Suppressor macrophage treated with lipopolysaccharide for 4 hours (primary cell): ENCODE measurements at regions not wholly inside any gene's neighbourhood (a gene's known extent, or its start where the extent isn't known, plus 50 kb on each side); places are given as distances from the start of the nearest gene placed in this dataset.
A peak's percentile ranks its signal among the peaks of the same experiment; 100 is the strongest.
"Not testable (repeated sequence)": the region's sequence is repeated elsewhere in the genome, so short reads cannot be mapped to it uniquely, and the experiment has no call there.

ENCODE experiments used
- DNase-seq: peaks from one replicate; pipeline ENCODE4 v3.0.0-alpha.2; 2020

DNA sequence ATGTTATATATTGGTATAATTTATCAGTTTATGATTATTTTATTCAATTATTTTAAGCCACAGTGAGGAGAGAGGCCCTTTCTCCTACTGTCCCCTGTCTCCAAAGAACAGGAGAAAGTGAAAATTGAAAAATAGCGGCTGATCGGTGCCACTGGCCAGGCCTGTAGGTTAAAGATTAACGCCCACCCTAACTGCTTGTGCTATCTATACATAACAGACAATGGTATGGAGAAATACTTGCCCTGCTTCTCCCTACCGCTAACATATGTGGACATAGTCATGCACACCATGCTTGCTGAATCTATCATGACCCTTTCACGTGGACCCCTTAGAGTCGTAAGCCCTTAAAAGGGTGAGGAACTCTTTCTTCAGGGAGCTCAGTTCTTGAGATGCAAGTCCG lies 67.5 kb downstream of the EIF1AY start:
- DNase-seq = no peak

DNA sequence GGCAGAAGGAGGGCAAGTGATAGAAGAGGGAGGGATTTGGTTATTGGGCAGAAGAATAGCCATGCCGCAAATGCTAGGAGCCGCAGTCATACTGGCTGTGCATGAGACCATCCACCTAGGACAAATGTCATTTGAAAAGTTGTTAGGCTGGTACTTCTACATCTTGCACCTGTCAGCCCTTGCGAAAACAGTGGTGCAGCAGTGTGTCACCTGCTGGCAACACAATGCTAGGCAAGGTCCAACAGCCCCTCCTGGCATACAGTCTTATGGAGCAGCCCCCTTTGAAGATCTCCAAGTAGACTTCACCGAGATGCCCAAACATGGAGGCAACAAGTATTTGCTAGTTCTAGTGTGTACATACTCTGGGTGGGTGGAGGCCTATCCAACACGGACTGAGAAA lies 72.7 kb downstream of the EIF1AY start:
- DNase-seq = no peak

DNA sequence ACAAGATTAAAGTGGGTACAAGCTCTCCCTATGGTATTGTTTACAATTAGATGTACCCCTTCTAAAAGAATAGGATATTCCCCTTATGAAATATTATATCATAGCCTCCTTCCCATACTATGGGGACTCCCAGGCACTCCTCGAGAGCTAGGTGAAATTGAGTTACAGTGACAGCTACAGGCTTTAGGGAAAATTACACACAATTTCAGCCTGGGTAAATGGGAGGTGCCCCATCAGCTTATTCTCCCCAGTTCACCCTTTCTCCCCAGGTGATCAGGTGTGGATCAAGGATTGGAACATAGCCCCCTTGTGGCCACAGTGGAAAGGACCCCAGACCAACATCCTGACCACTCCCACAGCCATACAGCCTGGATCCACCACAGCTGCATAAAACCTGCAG lies 73.3 kb downstream of the EIF1AY start:
- not testable (repeated sequence) for DNase-seq

DNA sequence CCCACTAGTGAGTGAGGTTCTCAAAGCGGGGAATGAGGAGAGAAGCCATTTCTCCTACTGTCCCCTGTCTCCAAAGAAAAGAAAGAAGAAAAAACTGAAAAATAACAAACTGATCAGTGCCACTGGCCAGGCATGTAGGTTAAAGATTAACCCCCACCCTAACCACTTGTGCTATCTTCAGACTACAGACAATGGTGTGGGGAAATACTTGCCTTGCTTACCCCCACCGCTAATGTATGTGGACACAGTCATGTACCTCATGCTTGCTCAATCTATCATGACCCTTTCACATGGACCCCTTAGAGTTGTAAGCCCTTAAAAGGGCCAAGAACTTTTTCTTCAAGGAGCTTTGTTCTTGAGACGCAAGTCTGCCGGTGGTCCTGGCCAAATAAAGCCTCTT lies 75.9 kb downstream of the EIF1AY start:
- DNase-seq = no peak

DNA sequence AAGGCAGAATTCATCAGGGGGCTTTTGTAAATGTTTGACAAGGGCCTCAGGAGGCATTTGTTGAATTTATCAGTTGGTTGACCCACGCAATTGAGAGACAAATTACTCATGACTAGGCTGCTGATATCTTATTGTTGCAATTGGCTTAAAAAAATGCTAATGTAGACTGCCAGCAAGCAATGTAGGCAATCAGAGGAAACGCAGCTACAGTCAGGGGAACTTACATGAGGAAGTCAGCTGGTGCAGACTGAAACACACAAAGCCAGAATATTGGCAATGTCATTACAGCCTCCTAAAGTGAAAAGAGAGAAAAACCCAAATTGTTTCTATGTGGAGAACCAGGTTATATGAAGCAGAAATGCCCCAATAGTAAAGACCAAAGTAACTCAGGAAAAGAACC lies 83.9 kb downstream of the EIF1AY start:
- DNase-seq = peak; percentile 14

DNA sequence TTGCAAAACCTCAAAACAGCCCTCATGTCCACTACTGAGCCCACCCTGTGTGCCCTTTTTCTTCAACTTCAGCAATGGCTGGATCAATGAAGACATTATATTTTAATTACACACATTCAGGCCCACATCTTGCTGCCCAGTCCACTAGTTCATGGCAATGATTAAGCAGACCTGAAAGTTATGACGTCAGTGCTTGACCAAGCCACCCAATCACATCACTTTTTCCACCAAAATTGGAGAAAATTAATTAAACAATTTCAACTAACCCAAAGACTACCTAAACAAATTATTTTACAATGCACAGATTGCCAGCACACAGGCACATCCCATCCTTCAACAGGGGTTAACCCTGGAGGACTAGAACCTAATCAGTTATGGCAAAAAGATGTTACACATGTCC lies 86.6 kb downstream of the EIF1AY start:
- DNase-seq = no peak

GRCh38 chrY:20664196-20664595 lies 88.6 kb downstream of the EIF1AY start:
- DNase-seq = no peak

DNA sequence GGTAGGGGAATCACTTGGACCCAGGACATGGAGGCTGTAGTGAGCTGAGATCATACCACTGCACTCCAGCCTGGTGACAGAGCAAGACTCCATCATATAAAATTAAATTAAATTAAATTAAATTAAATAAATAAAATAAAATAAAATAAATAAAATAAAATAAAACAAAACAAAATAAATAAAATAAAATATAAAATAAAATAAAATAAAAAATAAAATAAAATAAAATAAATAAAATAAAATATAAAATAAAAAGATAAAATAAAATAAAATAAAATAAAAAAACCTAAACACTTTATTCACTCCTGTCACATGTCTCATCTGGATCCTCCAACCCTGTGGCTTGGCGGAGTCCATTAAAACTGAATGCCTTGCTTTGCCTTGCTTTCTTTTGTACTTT lies 89.8 kb downstream of the EIF1AY start:
- DNase-seq = not testable (repeated sequence)

DNA sequence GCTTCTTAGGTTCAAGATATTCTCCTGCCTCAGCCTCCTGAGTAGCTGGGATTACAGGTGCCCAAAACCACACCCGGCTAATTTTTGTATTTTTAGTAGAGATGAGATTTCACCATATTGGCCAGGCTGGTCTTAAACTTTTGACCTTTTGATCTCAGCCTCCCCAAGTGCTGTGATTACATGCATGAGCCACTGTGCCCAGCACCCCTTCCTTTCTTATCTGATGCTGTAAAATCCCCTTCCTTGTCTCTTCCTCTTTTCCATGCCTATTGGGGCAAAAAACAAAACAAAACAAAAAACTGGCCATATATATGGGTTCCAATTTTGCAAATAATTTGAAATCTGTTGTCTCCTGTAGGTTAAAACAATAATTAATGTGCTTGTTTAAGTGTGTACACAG lies 74.0 kb upstream of the RPS4Y2 start:
- no peak for DNase-seq

GRCh38 chrY:20683371-20683770 lies 72.5 kb upstream of the RPS4Y2 start:
- DNase-seq = no peak

DNA sequence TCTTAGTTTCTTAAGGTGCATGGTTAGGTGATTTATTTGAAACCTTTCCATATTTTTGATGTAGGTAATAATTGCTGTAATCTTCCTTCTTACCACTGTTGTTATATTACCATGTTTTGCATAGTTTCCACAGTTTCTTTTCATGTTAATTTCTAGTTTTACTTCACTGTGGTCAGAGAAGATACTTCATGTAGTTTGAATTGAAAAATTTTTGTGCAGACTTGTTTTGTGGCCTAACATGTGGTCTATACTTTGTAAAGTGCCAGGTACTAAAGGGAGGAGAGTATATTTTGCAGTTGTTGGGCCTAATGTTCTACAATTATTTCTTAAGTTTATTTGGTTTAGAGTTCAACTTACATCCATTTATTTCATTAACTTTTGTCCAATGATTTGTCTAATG lies 69.2 kb upstream of the RPS4Y2 start:
- DNase-seq = no peak
